Upper lobe of left lung (tissue), 6 donors: ENCODE measurements at regions not wholly inside any gene's neighbourhood (a gene's known extent, or its start where the extent isn't known, plus 50 kb on each side); places are given as distances from the start of the nearest gene placed in this dataset.

Experiments used
- ATAC-seq, 2 donors: fragments of 200-7000 bp; cut with Tn5 transposase; one replicate each; pipeline ENCODE4 v1.9.1; 2022; ENCODE audit warnings: mild to moderate bottlenecking in 2 of 2, moderate library complexity in 2 of 2; ENCODE audit not compliant: low FRiP score in 2 of 2
- DNase-seq, 2 donors: peaks; one replicate each; pipeline ENCODE4 v3.0.0-alpha.2; 2019 to 2020
- H3K27ac ChIP-seq, 4 donors: fragments of 200-600 bp; sonication (generic); one replicate each; pipeline ENCODE4 v1.5.1; 2016 to 2019
- H3K27me3 ChIP-seq, 4 donors: fragments of 200-600 bp; sonication (generic); one replicate each; pipeline ENCODE4 v1.5.1; 2017 to 2019
- H3K36me3 ChIP-seq, 4 donors: fragments of 200-600 bp; sonication (generic); one replicate each; pipeline ENCODE4 v1.5.1; 2016 to 2019
- H3K4me1 ChIP-seq, 4 donors: fragments of 200-600 bp; sonication (generic); one replicate each; pipeline ENCODE4 v1.5.1; 2018 to 2019
- H3K4me3 ChIP-seq, 4 donors: fragments of 200-600 bp; sonication (generic); one replicate each; pipeline ENCODE4 v1.5.1; 2017 to 2019; ENCODE audit warnings: mild to moderate bottlenecking in 2 of 4, moderate library complexity in 1 of 4
- H3K9me3 ChIP-seq, 4 donors: fragments of 200-600 bp; sonication (generic); one replicate each; pipeline ENCODE4 v1.5.1; 2018 to 2019
- CTCF ChIP-seq, 6 experiments: fragments of 450-650 bp in 4 of 6; fragments of 200-600 bp in 2 of 6; sonication (generic) in 2 of 6; IDR thresholded peaks; one replicate each; pipeline ENCODE4 v1.5.1; 2016 to 2019; ENCODE audit warnings: antibody characterized with exemption in 6 of 6
- EP300 ChIP-seq, 4 donors: sonication (generic); formaldehyde crosslinking; IDR thresholded peaks; one replicate each; pipeline ENCODE4 v1.5.1; 2017; ENCODE audit warnings: antibody characterized with exemption in 4 of 4, control low read depth in 2 of 4
- POLR2A ChIP-seq, 4 donors: fragments of 450-650 bp; IDR thresholded peaks; one replicate each; pipeline ENCODE4 v1.5.1; 2016 to 2017; ENCODE audit warnings: antibody characterized with exemption in 4 of 4, mild to moderate bottlenecking in 2 of 4
- POLR2AphosphoS5 ChIP-seq, 2 donors: sonication (generic); formaldehyde crosslinking; IDR thresholded peaks; one replicate each; pipeline ENCODE4 v1.5.1; 2017; ENCODE audit warnings: antibody characterized with exemption in 2 of 2
- WGBS, 2 donors: methylation state at CpG; one replicate each; pipeline ENCODE4 v1.1.5; 2017 to 2018; 5-methylcytosine and 5-hydroxymethylcytosine counted together
- donor health status: DM: no; HTN: no; CAD: no; lungs with moderate emphysema.
- donor health status: DM: no; HTN: yes; CAD: no; lungs with severe emphysema.

DNA sequence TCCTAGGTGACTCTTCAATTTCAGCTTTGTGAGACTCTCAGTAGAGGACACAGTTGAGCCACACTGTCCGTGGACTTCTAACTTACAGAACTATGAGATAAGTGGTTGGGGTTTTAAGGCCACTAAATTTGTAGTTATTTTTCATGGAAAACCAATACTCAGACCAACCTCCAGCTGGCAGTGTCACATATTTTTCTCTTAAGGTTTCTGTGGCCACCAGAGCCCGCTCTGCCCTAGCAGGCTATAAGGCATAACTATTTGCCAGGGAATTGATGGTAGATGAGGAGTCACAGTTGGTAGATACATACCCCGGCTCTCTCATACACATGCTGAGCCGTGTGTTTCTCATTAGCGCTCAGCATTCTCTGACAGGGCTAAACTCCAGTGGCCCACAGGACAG lies 336.8 kb upstream of the MON1B start:
- 83 to 88% methylated on average over 5 of the region's 5 CpGs for WGBS, 2 donors
- Histone ChIP-seq H3K4me3 (no peak overlapping the region), H3K27ac (no peak overlapping the region), H3K4me1 (no peaks in the 10 kb centered on the region), H3K36me3 (no peaks in the 10 kb centered on the region), H3K9me3 (no peaks in the 10 kb centered on the region), H3K27me3 (no peaks in the 10 kb centered on the region)
- DNase-seq (no peak), ATAC-seq (no peak)
- no peak for TF ChIP-seq EP300 (IDR thresholded peaks at IDR 0.05)
- no peak for TF ChIP-seq POLR2A (IDR thresholded peaks at IDR 0.05)
- TF ChIP-seq POLR2AphosphoS5 (IDR thresholded peaks at IDR 0.05), result no peak
- TF ChIP-seq CTCF (IDR thresholded peaks at IDR 0.05), result no peak

DNA sequence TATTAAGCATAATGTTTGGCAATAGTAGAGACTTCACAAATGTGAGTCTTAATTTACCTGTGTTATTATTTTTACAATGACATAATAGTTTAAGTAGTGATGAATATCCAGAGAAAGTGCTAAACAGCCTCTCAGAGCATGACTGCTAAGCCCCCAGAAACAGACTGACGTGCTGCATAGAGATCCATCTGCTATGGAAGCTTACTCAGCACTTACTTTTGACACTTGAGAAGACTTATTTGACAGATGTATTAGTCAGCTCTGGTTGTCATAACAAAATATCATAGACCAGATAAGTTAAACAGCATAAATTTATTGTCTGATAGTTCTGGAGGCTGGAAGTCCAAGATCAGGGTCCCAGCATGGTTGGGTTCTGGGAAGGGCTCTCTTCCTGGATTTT lies 334.9 kb upstream of the MON1B start:
- H3K36me3 ChIP-seq, result no peaks in the 10 kb centered on the region
- no peak for ATAC-seq
- TF ChIP-seq CTCF (IDR thresholded peaks at IDR 0.05) (no peak), POLR2A (IDR thresholded peaks at IDR 0.05) (no peak), POLR2AphosphoS5 (IDR thresholded peaks at IDR 0.05) (no peak), EP300 (IDR thresholded peaks at IDR 0.05) (no peak)
- H3K27ac ChIP-seq, result no peak overlapping the region
- no peak for DNase-seq
- no peaks in the 10 kb centered on the region for H3K4me1 ChIP-seq
- WGBS, 2 donors, result 69 to 82% methylated on average over 1 of the region's 1 CpG
- H3K9me3 ChIP-seq, result no peaks in the 10 kb centered on the region
- no peaks in the 10 kb centered on the region for H3K27me3 ChIP-seq
- no peak overlapping the region for H3K4me3 ChIP-seq

GRCh38 chr16:76857402-76857801 lies 333.6 kb upstream of the MON1B start:
- Histone ChIP-seq H3K36me3 (no peaks in the 10 kb centered on the region), H3K4me3 (no peak overlapping the region), H3K27ac (no peak overlapping the region), H3K27me3 (no peaks in the 10 kb centered on the region), H3K4me1 (no peaks in the 10 kb centered on the region), H3K9me3 (no peaks in the 10 kb centered on the region)
- WGBS, 2 donors, result 11 to 34% methylated on average over 1 of the region's 1 CpG
- no peak for DNase-seq
- TF ChIP-seq POLR2A (IDR thresholded peaks at IDR 0.05), result no peak
- no peak for TF ChIP-seq EP300 (IDR thresholded peaks at IDR 0.05)
- TF ChIP-seq CTCF (IDR thresholded peaks at IDR 0.05), result no peak
- TF ChIP-seq POLR2AphosphoS5 (IDR thresholded peaks at IDR 0.05), result no peak
- ATAC-seq, result no peak

DNA sequence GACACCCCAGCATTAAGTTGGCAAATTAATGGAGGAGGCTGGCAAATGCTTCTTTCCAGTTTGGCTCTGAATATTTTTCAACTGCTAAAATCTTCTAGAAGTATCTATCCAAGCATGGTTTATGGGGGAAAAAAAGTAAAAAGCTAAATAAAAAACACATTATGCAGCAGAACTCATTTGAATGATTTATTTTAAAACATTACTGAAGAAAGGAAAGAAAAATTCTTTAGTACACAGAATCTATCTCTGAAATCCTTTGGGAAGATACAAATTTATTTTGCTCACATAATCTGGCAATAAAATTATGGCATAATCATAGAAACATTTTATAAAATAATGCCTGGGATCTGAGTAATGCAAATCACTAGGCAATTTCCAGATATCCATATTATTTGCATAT lies 328.1 kb upstream of the MON1B start:
- Histone ChIP-seq H3K27ac (no peak overlapping the region), H3K4me3 (no peak overlapping the region), H3K4me1 (no peaks in the 10 kb centered on the region), H3K36me3 (no peaks in the 10 kb centered on the region), H3K9me3 (no peaks in the 10 kb centered on the region), H3K27me3 (no peaks in the 10 kb centered on the region)
- no peak for TF ChIP-seq POLR2AphosphoS5 (IDR thresholded peaks at IDR 0.05)
- TF ChIP-seq POLR2A (IDR thresholded peaks at IDR 0.05), result no peak
- no peak for TF ChIP-seq CTCF (IDR thresholded peaks at IDR 0.05)
- no peak for TF ChIP-seq EP300 (IDR thresholded peaks at IDR 0.05)
- ATAC-seq, result no peak
- DNase-seq, result no peak

- no peaks in the 10 kb centered on the region for H3K9me3 ChIP-seq
- no peak overlapping the region for H3K27ac ChIP-seq
- 56 to 57% methylated on average over 1 of the region's 1 CpG for WGBS, 2 donors
- TF ChIP-seq CTCF (IDR thresholded peaks at IDR 0.05), result no peak
- no peak for TF ChIP-seq EP300 (IDR thresholded peaks at IDR 0.05)
- no peak for TF ChIP-seq POLR2AphosphoS5 (IDR thresholded peaks at IDR 0.05)
- no peak for TF ChIP-seq POLR2A (IDR thresholded peaks at IDR 0.05)
- no peaks in the 10 kb centered on the region for H3K4me1 ChIP-seq
- no peak for DNase-seq
- ATAC-seq, result no peak
- H3K36me3 ChIP-seq, result no peaks in the 10 kb centered on the region
- no peak overlapping the region for H3K4me3 ChIP-seq
- no peaks in the 10 kb centered on the region for H3K27me3 ChIP-seq
Observed at GRCh38 chr16:76866994-76867393, 324.0 kb upstream of the MON1B start.
